ENCODE measurements at regions not wholly inside any gene's neighbourhood (a gene's known extent, or its start where the extent isn't known, plus 50 kb on each side); places are given as distances from the start of the nearest gene placed in this dataset.
A peak's percentile ranks its signal among the peaks of the same experiment; 100 is the strongest.
"Not testable (repeated sequence)": the region's sequence is repeated elsewhere in the genome, so short reads cannot be mapped to it uniquely, and the experiment has no call there.

DNA sequence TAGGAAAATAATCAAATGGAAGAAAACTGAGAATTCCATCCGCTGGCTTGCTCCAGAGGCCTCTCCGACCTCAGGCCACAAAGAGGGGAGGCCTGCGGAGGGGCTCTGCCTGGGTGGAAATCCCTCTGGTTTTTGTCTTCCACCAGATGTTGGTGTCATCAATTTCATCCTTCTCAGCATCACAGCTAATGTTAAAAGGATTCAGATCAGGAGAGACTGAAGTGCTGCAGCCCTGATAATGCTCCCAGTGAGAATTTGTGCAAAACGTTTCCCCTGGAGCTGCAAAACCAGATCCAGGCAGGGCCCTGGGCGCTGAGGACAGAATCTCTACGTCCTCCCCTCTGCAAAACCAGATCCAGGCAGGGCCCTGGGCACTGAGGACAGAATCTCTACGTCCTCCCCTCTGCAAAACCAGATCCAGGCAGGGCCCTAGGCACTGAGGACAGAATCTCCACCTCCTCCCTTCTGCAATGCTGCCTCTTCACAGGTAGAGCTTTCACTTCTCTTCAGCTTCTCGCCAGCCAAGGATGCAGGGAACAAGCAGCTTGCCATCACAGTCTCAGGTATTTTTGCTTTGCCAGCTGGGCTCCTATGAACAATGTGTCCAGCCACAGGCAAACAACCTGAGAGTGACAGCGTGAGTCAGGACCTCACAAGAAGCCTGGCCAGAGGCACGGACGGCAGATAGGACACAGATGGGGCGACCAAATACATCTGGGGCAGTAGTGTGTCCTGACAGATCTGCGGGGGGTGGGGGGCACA, 81.2 kb downstream of the TMEM18 start:
- no peak for DNase-seq (ENCODE audit: low read depth in 4 of 4, low spot score in 1 of 4)

- DNase-seq (ENCODE audit: low read depth in 4 of 4, low spot score in 1 of 4): no peak
These were observed 81.9 kb downstream of the TMEM18 start for GRCh38 chr2:595141-595815.

GRCh38 chr2:594297-594949, 82.8 kb downstream of the TMEM18 start:
- no peak for DNase-seq (ENCODE audit: low read depth in 4 of 4, low spot score in 1 of 4)

- no peak for DNase-seq (ENCODE audit: low read depth in 4 of 4, low spot score in 1 of 4)
These were observed 83.7 kb downstream of the TMEM18 start for GRCh38 chr2:593356-594026.

DNA sequence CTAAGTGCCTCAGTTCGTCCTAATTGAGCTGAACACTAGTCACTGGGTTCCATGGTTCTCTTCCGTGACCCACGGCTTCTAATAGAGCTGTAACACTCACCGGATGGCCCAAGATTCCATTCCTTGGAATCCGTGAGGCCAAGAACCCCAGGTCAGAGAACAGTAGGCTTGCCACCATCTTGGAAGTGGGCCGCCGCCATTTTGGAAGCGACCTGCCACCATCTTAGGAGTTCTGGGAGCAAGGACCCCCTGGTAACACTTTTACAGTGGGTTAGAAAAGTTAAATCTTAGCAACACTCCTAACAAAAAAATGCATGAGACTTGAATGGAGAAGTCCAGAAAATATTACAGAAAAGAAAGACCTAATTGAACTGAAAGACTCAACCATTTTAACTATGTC, 84.5 kb downstream of the TMEM18 start:
- no peak for DNase-seq (ENCODE audit: low read depth in 4 of 4, low spot score in 1 of 4)

DNA sequence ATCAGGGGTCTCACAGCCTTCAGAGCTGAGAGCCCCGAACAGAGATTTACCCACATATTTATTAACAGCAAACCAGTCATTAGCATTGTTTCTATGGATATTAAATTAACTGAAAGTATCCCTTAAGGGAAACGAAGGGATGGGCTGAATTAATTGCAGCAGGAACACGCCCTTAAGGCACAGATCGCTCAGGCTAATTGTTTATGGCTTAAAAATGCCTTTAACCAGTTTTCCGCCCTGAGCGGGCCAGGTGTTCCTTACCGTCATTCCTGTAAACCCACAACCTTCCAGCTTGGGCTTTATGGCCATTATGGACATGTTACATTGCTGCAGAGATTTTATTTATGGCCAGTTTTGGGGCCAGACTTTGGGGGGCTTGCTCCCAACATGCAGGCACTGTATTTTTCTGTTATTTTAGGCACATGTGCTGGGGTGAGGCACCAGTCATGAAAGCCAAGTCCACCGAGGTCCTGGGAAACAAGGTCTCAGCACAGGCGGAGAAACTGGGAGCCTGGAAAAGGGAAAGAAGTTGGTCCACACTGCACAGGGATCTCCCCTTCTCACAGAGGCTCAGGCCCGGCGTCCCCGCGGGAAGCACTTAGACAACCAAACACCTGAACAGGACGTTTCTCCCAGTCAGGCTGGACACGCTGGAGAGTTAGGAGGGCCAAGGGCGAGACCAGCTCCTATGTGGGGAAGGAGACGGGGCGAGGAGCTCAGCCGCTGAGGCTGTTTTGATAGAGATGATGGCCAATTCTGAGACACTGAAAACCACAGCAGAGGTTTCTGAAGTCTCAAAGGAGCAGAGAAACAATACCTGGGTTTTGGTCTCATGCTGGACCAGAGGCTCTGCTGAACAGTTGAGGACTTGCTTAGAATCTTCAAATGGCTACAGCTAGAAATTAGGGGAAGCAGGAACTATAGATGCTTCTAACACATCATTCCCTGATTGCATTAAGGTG, 86.7 kb downstream of the TMEM18 start:
- no peak for DNase-seq (ENCODE audit: low read depth in 4 of 4, low spot score in 1 of 4)

DNA sequence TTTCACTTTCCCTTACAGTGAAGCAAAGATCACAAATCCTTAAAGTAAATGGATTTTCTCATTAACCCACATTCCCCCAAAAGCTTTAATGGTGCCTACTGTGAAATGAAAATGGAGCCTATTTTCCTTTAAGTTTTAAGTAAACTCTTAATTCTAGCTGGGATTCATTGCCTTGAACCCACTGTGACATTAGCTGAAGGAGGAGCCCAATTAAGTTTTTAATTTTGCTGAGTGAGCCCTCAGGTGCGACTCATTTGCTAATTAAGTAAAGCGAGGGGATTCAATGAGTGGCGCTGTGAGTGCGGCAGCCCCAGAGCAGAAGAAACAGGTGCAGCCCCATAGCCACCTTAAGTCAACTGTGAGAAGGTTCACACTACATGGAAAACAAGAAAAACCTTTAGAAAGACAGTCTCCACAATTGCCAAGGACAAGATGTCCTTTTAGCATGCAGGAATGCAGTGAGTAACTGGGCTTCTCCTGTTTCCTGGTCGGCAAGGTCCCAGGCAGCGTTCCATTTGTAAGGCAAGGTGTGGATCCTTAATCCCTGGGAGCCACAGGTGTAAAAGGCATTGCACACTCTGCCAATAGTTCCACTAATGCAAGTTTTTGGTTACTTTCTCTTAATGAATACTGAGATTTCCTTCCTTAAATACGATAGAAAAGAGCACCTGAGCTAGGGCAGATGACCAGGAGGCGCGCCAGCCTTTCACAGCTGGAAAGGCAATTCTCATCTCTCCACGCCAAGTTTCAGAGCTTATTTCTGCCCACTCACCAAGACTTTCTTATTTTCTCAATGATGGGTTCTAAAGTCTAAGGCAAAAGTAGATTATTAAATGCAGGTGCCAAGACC, 87.7 kb downstream of the TMEM18 start:
- DNase-seq (ENCODE audit: low read depth in 4 of 4, low spot score in 1 of 4): no peak

GRCh38 chr2:588074-588645, 89.0 kb downstream of the TMEM18 start:
- DNase-seq (ENCODE audit: low read depth in 4 of 4, low spot score in 1 of 4): no peak

DNA sequence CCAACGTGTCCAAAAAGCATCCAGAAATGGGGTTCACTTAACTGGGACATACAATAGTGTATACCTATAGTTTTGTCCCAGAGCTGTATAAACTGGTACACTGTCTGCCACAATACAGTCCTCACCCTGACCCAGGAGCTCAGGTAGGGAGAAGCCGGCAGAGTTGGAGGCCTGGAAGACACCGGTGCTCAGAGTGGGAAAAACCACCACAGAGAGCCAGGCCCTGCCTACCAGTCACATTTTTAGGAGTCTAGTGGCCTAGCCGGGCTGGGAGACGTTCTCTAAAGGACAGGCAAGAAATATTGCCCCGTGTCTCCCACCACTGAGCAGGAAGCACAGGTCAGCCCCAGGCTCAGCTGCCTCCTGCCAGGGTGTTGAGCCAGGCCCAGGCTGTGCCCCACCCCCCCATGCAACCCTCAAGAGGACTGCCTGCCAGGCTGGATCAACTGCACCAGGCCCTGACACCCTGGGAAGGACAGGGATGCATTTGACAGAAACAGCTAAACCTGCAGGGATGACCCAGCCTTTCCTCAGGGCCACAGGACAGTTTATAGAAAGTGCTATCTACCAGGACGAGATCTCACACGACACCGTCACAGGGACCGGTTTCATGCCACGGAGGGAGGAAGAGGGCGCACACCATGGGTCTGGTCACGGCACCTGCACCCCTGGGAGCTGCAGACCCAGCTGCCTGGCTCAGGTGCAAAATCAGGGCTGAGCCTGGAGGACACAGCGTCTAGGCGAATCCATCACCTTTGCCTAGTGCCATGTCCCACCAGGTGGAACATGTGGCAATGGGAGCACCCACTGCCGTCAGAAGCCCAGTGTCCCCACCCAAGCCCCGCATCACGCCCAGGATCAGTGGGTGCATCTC, 89.9 kb downstream of the TMEM18 start:
- no peak for DNase-seq (ENCODE audit: low read depth in 4 of 4, low spot score in 1 of 4)

- DNase-seq (ENCODE audit: low read depth in 4 of 4, low spot score in 1 of 4): no peak
These were observed 90.5 kb downstream of the TMEM18 start for GRCh38 chr2:586641-587076.

DNA sequence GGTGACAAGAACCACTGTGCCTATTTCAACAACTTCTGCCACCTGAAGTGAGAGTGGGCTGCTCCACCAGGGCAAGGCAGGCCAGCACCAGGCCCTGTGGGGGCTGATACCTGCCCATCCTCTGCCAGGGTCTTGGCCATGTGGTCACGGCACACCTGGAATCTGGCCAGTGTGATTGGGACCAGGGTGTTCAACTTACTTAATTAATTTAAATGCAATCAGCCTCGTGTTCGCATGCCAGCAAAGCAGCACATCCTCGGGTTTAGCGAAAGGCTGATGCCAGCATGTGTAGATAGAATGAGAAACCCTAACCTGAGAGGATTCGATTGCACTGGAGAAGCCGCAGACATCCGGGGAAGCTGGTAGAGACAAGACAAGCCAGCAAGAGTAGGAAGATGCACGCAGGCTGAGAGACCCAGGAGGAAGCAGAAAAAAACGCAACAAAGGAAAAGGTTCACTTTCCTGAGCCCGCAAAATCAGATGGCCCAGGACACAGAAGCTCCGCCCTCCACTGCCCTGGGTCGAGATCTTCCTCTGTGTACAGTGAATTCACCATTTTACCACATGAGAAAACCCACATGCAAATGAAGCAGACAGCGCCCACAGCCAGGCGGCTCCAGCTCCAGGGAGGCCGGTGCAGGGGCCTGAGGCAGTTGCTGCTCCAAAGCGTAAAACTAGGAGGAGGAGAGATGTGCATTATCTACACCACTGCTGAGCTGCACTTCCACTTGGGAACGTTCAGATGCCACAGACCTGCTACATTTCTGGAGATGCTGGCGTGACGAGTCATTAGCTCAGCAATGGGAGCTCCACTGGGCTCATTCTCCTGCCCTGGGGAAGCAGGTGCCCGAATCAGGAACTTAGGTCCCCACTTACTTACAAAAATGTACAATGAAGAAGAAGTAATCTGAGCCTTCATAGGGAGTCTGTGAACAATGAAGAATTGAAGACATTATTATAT, 92.1 kb downstream of the TMEM18 start:
- peak in 3 of 4 experiments; percentile 16 to 23 (median 18) for DNase-seq (ENCODE audit: low read depth in 4 of 4, low spot score in 1 of 4)

DNA sequence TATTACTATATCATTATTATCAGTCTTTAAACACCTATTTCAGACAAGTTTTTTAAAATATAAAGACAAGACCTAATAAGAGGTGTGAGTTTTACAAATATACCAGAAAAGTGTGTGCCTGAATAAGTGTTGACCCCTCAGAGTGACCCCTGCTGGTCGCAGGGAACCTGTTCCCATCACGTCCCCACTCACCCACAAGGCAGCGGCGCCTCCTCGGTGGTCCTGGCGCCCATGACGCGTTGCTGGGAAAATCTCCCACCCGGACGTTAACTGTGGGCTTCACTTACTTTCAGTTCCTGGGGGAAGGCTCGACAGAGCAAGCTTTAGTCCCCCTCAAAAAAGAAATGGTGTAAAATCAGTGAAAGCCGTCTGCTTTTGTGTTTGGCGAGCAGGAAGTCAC, 93.5 kb downstream of the TMEM18 start:
- DNase-seq (ENCODE audit: low read depth in 4 of 4, low spot score in 1 of 4): no peak

- no peak for DNase-seq (ENCODE audit: low read depth in 4 of 4, low spot score in 1 of 4)
These were observed 94.2 kb downstream of the TMEM18 start for GRCh38 chr2:582792-583528.

- not testable (repeated sequence) for DNase-seq (ENCODE audit: low read depth in 4 of 4, low spot score in 1 of 4)
These were observed 94.9 kb downstream of the TMEM18 start for GRCh38 chr2:582289-582688.

GRCh38 chr2:579961-580360, 97.2 kb downstream of the TMEM18 start:
- DNase-seq (ENCODE audit: low read depth in 4 of 4, low spot score in 1 of 4): no peak

- DNase-seq (ENCODE audit: low read depth in 4 of 4, low spot score in 1 of 4): no peak
These were observed 97.8 kb downstream of the TMEM18 start for GRCh38 chr2:579351-579886.
